Endothelial cell (in vitro differentiated cells): ENCODE measurements at regions not wholly inside any gene's neighbourhood (a gene's known extent, or its start where the extent isn't known, plus 50 kb on each side); places are given as distances from the start of the nearest gene placed in this dataset.

ENCODE experiments used
- DNase-seq: peaks from one replicate; pipeline ENCODE4 v3.0.0; 2021; ENCODE audit warnings: low spot score
- H3K27ac Mint-ChIP-seq: one replicate; pipeline ENCODE4 v1.8.0; 2021; ENCODE audit warnings: mixed read lengths, inconsistent platforms; ENCODE audit not compliant: unreplicated experiment
- H3K27me3 Mint-ChIP-seq: one replicate; pipeline ENCODE4 v1.8.0; 2021; ENCODE audit warnings: mild to moderate bottlenecking, moderate library complexity, mixed read lengths, inconsistent platforms; ENCODE audit not compliant: unreplicated experiment
- H3K36me3 Mint-ChIP-seq: one replicate; pipeline ENCODE4 v1.8.0; 2021; ENCODE audit warnings: mild to moderate bottlenecking, low read depth, mixed read lengths, inconsistent platforms; ENCODE audit not compliant: unreplicated experiment
- H3K4me1 Mint-ChIP-seq: one replicate; pipeline ENCODE4 v1.8.0; 2021; ENCODE audit warnings: mild to moderate bottlenecking, mixed read lengths, inconsistent platforms; ENCODE audit not compliant: unreplicated experiment
- H3K4me3 Mint-ChIP-seq: one replicate; pipeline ENCODE4 v1.8.0; 2021; ENCODE audit warnings: mild to moderate bottlenecking, mixed read lengths, inconsistent platforms; ENCODE audit not compliant: unreplicated experiment
- H3K9me3 Mint-ChIP-seq: one replicate; pipeline ENCODE4 v1.8.0; 2021; ENCODE audit warnings: mixed read lengths, inconsistent platforms; ENCODE audit not compliant: unreplicated experiment
- TF ChIP-seq, protein P1 (sequence below): fragments of 200-600 bp; sonication (generic); IDR thresholded peaks from one replicate; pipeline ENCODE4 v1.5.0; 2021; ENCODE audit warnings: antibody characterized with exemption; ENCODE audit not compliant: unreplicated experiment

GRCh38 chr6:167409079-167409478 lies 84.2 kb downstream of the TTLL2 start:
- peaks cover 13% of the 10 kb centered on the region for H3K27me3 Mint-ChIP-seq
- no peak overlapping the region for H3K4me3 Mint-ChIP-seq
- no peak overlapping the region for H3K27ac Mint-ChIP-seq
- peaks cover 13% of the 10 kb centered on the region for H3K4me1 Mint-ChIP-seq
- no peaks in the 10 kb centered on the region for H3K9me3 Mint-ChIP-seq
- TF ChIP-seq, protein P1, sequence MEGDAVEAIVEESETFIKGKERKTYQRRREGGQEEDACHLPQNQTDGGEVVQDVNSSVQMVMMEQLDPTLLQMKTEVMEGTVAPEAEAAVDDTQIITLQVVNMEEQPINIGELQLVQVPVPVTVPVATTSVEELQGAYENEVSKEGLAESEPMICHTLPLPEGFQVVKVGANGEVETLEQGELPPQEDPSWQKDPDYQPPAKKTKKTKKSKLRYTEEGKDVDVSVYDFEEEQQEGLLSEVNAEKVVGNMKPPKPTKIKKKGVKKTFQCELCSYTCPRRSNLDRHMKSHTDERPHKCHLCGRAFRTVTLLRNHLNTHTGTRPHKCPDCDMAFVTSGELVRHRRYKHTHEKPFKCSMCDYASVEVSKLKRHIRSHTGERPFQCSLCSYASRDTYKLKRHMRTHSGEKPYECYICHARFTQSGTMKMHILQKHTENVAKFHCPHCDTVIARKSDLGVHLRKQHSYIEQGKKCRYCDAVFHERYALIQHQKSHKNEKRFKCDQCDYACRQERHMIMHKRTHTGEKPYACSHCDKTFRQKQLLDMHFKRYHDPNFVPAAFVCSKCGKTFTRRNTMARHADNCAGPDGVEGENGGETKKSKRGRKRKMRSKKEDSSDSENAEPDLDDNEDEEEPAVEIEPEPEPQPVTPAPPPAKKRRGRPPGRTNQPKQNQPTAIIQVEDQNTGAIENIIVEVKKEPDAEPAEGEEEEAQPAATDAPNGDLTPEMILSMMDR: no peak
- peaks cover 5% of the 10 kb centered on the region for H3K36me3 Mint-ChIP-seq
- DNase-seq: no peak

- Mint-ChIP-seq H3K4me3 (no peak overlapping the region), H3K27ac (no peak overlapping the region), H3K4me1 (peaks cover 13% of the 10 kb centered on the region), H3K36me3 (peaks cover 5% of the 10 kb centered on the region), H3K9me3 (no peaks in the 10 kb centered on the region), H3K27me3 (peaks cover 11% of the 10 kb centered on the region)
- no peak for DNase-seq
- TF ChIP-seq, protein P1: no peak
Observed at GRCh38 chr6:167409694-167410093, 84.8 kb downstream of the TTLL2 start.

- Mint-ChIP-seq H3K9me3 (no peaks in the 10 kb centered on the region), H3K4me3 (no peak overlapping the region), H3K4me1 (peaks cover 13% of the 10 kb centered on the region), H3K27ac (no peak overlapping the region), H3K27me3 (peaks cover 11% of the 10 kb centered on the region), H3K36me3 (peaks cover 5% of the 10 kb centered on the region)
- TF ChIP-seq, protein P1: no peak
- DNase-seq: no peak
Observed at GRCh38 chr6:167410462-167410861, 85.6 kb downstream of the TTLL2 start.

DNA sequence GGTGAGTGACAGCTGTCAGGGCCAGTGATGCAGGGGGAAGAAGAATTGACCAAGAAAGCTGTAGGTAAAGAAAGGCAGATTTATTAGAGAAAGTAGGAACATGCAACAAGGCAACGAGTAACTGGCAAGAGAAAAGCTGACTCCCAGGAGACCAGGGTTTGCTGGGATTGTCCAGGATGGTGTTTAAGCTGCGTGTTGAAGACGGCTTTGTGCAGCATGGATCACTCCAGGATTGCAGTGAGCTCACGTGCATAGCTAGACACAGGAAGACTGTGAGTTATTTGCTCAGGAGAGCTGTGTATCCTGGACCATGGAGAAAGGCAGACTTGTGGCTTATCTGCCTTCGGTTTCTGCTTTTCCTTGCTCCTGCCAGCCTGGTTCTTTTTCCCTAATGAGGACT lies 87.6 kb downstream of the TTLL2 start:
- no peak overlapping the region for H3K27ac Mint-ChIP-seq
- DNase-seq: no peak
- peaks cover 9% of the 10 kb centered on the region for H3K27me3 Mint-ChIP-seq
- H3K9me3 Mint-ChIP-seq: no peaks in the 10 kb centered on the region
- no peaks in the 10 kb centered on the region for H3K36me3 Mint-ChIP-seq
- TF ChIP-seq, protein P1: no peak
- no peak overlapping the region for H3K4me3 Mint-ChIP-seq
- H3K4me1 Mint-ChIP-seq: peaks cover 22% of the 10 kb centered on the region

- no peak for DNase-seq
- peaks cover 6% of the 10 kb centered on the region for H3K27me3 Mint-ChIP-seq
- H3K27ac Mint-ChIP-seq: no peak overlapping the region
- TF ChIP-seq, protein P1: no peak
- H3K36me3 Mint-ChIP-seq: no peaks in the 10 kb centered on the region
- H3K9me3 Mint-ChIP-seq: no peaks in the 10 kb centered on the region
- H3K4me3 Mint-ChIP-seq: no peak overlapping the region
- peaks cover 26% of the 10 kb centered on the region for H3K4me1 Mint-ChIP-seq
Observed at GRCh38 chr6:167415441-167415961, 90.6 kb downstream of the TTLL2 start.
